MG63 (cell line): ENCODE measurements at regions not wholly inside any gene's neighbourhood (a gene's known extent, or its start where the extent isn't known, plus 50 kb on each side); places are given as distances from the start of the nearest gene placed in this dataset.
"Not testable (repeated sequence)": the region's sequence is repeated elsewhere in the genome, so short reads cannot be mapped to it uniquely, and the experiment has no call there.

ENCODE experiments used
- DNase-seq: peaks from one replicate; pipeline ENCODE4 v3.0.0-alpha.2; 2020
- H3K27me3 ChIP-seq: fragments of 250-450 bp; sonication (Bioruptor Pico); 2 replicates; pipeline ENCODE4 v1.5.1; 2020; ENCODE audit warnings: mild to moderate bottlenecking, moderate library complexity
- H3K36me3 ChIP-seq: fragments of 250-450 bp; sonication (Bioruptor Pico); 2 replicates; pipeline ENCODE4 v1.5.1; 2020; ENCODE audit warnings: mild to moderate bottlenecking, moderate library complexity
- H3K4me3 ChIP-seq: fragments of 250-450 bp; sonication (Bioruptor Pico); 2 replicates; pipeline ENCODE4 v1.5.1; 2020; ENCODE audit warnings: mild to moderate bottlenecking, moderate library complexity
- H3K9me3 ChIP-seq: fragments of 250-450 bp; sonication (Bioruptor Pico); 2 replicates; pipeline ENCODE4 v1.5.1; 2020; ENCODE audit warnings: mild to moderate bottlenecking, moderate library complexity

- H3K27me3 ChIP-seq, result 0 out of 2 replicates have a peak, but pooled peaks cover 3% of the 10 kb centered on the region
- DNase-seq, result no peak
- no peaks in the 10 kb centered on the region for H3K9me3 ChIP-seq
- no peaks in the 10 kb centered on the region for H3K36me3 ChIP-seq
- no peak overlapping the region for H3K4me3 ChIP-seq
Measured at GRCh38 chr2:104904889-104905288, 51.0 kb downstream of the POU3F3 start.

GRCh38 chr2:104909317-104909716 is 55.4 kb downstream of the POU3F3 start:
- H3K4me3 ChIP-seq, result no peak overlapping the region
- 0 out of 2 replicates have a peak, but pooled peaks cover 3% of the 10 kb centered on the region for H3K27me3 ChIP-seq
- H3K36me3 ChIP-seq, result no peaks in the 10 kb centered on the region
- no peaks in the 10 kb centered on the region for H3K9me3 ChIP-seq
- DNase-seq, result no peak

- Histone ChIP-seq H3K9me3 (no peaks in the 10 kb centered on the region), H3K36me3 (no peaks in the 10 kb centered on the region), H3K4me3 (no peak overlapping the region), H3K27me3 (no peaks in the 10 kb centered on the region)
- no peak for DNase-seq
Measured at GRCh38 chr2:104914509-104914908, 60.6 kb downstream of the POU3F3 start.

GRCh38 chr2:104915107-104915793 is 61.3 kb downstream of the POU3F3 start:
- no peaks in the 10 kb centered on the region for H3K27me3 ChIP-seq
- H3K4me3 ChIP-seq, result no peak overlapping the region
- no peaks in the 10 kb centered on the region for H3K9me3 ChIP-seq
- no peak for DNase-seq
- no peaks in the 10 kb centered on the region for H3K36me3 ChIP-seq

- Histone ChIP-seq H3K4me3 (no peak overlapping the region), H3K9me3 (no peaks in the 10 kb centered on the region), H3K27me3 (no peaks in the 10 kb centered on the region), H3K36me3 (no peaks in the 10 kb centered on the region)
- peak; percentile 16 for DNase-seq
Measured at GRCh38 chr2:104919127-104919526, 65.2 kb downstream of the POU3F3 start.

GRCh38 chr2:104923665-104924064 is 69.8 kb downstream of the POU3F3 start:
- DNase-seq, result no peak
- H3K9me3 ChIP-seq, result no peaks in the 10 kb centered on the region
- H3K4me3 ChIP-seq, result no peak overlapping the region
- H3K36me3 ChIP-seq, result no peaks in the 10 kb centered on the region
- no peaks in the 10 kb centered on the region; the same call in 1 of the 2 replicates for H3K27me3 ChIP-seq

GRCh38 chr2:104929663-104930062 is 75.7 kb downstream of the POU3F3 start:
- Histone ChIP-seq H3K36me3 (no peaks in the 10 kb centered on the region), H3K9me3 (no peaks in the 10 kb centered on the region), H3K4me3 (no peak overlapping the region), H3K27me3 (no peaks in the 10 kb centered on the region; the same call in 1 of the 2 replicates)
- no peak for DNase-seq

GRCh38 chr2:104930732-104931131 is 76.8 kb downstream of the POU3F3 start:
- Histone ChIP-seq H3K27me3 (no peaks in the 10 kb centered on the region; the same call in 1 of the 2 replicates), H3K9me3 (no peaks in the 10 kb centered on the region), H3K36me3 (no peaks in the 10 kb centered on the region), H3K4me3 (no peak overlapping the region)
- no peak for DNase-seq

- H3K9me3 ChIP-seq, result no peaks in the 10 kb centered on the region
- no peak overlapping the region for H3K4me3 ChIP-seq
- no peak for DNase-seq
- H3K27me3 ChIP-seq, result no peaks in the 10 kb centered on the region
- no peaks in the 10 kb centered on the region for H3K36me3 ChIP-seq
Measured at GRCh38 chr2:104932243-104932642, 78.3 kb downstream of the POU3F3 start.

GRCh38 chr2:104933151-104933917 is 79.4 kb downstream of the POU3F3 start:
- H3K27me3 ChIP-seq, result no peaks in the 10 kb centered on the region
- H3K9me3 ChIP-seq, result no peaks in the 10 kb centered on the region
- no peaks in the 10 kb centered on the region for H3K36me3 ChIP-seq
- no peak for DNase-seq
- H3K4me3 ChIP-seq, result no peak overlapping the region

GRCh38 chr2:104936527-104936926 is 82.6 kb downstream of the POU3F3 start:
- no peaks in the 10 kb centered on the region for H3K27me3 ChIP-seq
- no peak for DNase-seq
- H3K4me3 ChIP-seq, result no peak overlapping the region
- H3K36me3 ChIP-seq, result no peaks in the 10 kb centered on the region
- no peaks in the 10 kb centered on the region for H3K9me3 ChIP-seq

- Histone ChIP-seq H3K4me3 (no peak overlapping the region), H3K36me3 (no peaks in the 10 kb centered on the region), H3K27me3 (no peaks in the 10 kb centered on the region), H3K9me3 (no peaks in the 10 kb centered on the region)
- DNase-seq, result no peak
Measured at GRCh38 chr2:104938231-104938941, 84.5 kb downstream of the POU3F3 start.

GRCh38 chr2:104939570-104940217 is 85.8 kb downstream of the POU3F3 start:
- Histone ChIP-seq H3K36me3 (no peaks in the 10 kb centered on the region), H3K4me3 (no peak overlapping the region), H3K9me3 (no peaks in the 10 kb centered on the region), H3K27me3 (no peaks in the 10 kb centered on the region; the same call in 1 of the 2 replicates)
- no peak for DNase-seq

- Histone ChIP-seq H3K4me3 (no peak overlapping the region), H3K36me3 (no peaks in the 10 kb centered on the region), H3K9me3 (no peaks in the 10 kb centered on the region), H3K27me3 (peaks cover 2% of the 10 kb centered on the region; the same call in 1 of the 2 replicates)
- DNase-seq, result no peak
Measured at GRCh38 chr2:104944495-104944894, 90.6 kb downstream of the POU3F3 start.

- no peak overlapping the region for H3K4me3 ChIP-seq
- peaks cover 2% of the 10 kb centered on the region; the same call in 1 of the 2 replicates for H3K27me3 ChIP-seq
- no peaks in the 10 kb centered on the region for H3K9me3 ChIP-seq
- no peaks in the 10 kb centered on the region for H3K36me3 ChIP-seq
- DNase-seq, result no peak
Measured at GRCh38 chr2:104945121-104945520, 91.2 kb downstream of the POU3F3 start.

GRCh38 chr2:104945866-104946265 is 92.0 kb downstream of the POU3F3 start:
- no peaks in the 10 kb centered on the region for H3K9me3 ChIP-seq
- H3K36me3 ChIP-seq, result no peaks in the 10 kb centered on the region
- no peak for DNase-seq
- no peak overlapping the region for H3K4me3 ChIP-seq
- H3K27me3 ChIP-seq, result peaks cover 2% of the 10 kb centered on the region; the same call in 1 of the 2 replicates

GRCh38 chr2:104947456-104947855 is 90.4 kb upstream of the MRPS9 start:
- H3K27me3 ChIP-seq, H3K36me3 ChIP-seq, H3K4me3 ChIP-seq, DNase-seq, H3K9me3 ChIP-seq: not testable (repeated sequence)
